Endodermal cell (in vitro differentiated cells): ENCODE measurements at regions not wholly inside any gene's neighbourhood (a gene's known extent, or its start where the extent isn't known, plus 50 kb on each side); places are given as distances from the start of the nearest gene placed in this dataset.
A peak's percentile ranks its signal among the peaks of the same experiment; 100 is the strongest.

Source experiments
- DNase-seq: peaks from one replicate; pipeline ENCODE4 v3.0.0-alpha.2; 2017
- H3K27ac ChIP-seq: 2 replicates; pipeline ENCODE4 v1.5.1; 2013; ENCODE audit warnings: mild to moderate bottlenecking, low read depth, low read length, moderate library complexity
- H3K27me3 ChIP-seq: 2 replicates; pipeline ENCODE4 v1.6.1; 2013; ENCODE audit warnings: mild to moderate bottlenecking, low read length, moderate library complexity; ENCODE audit not compliant: insufficient read depth, control insufficient read depth, poor library complexity, severe bottlenecking
- H3K36me3 ChIP-seq: 2 replicates; pipeline ENCODE4 v1.7.0; 2013; ENCODE audit warnings: mild to moderate bottlenecking, low read length, moderate library complexity; ENCODE audit not compliant: control insufficient read depth, insufficient read depth
- H3K4me1 ChIP-seq: one replicate; pipeline ENCODE4 v1.7.0; 2013; ENCODE audit warnings: low read length; ENCODE audit not compliant: control insufficient read depth, insufficient read depth
- H3K4me3 ChIP-seq: 2 replicates; pipeline ENCODE4 v1.5.1; 2013; ENCODE audit warnings: mild to moderate bottlenecking, low read length, moderate library complexity
- H3K9ac ChIP-seq: 2 replicates; pipeline ENCODE4 v1.6.1; 2013; ENCODE audit warnings: mild to moderate bottlenecking, low read length, moderate library complexity; ENCODE audit not compliant: poor library complexity, severe bottlenecking; ENCODE audit errors: extremely low read depth
- H3K9me3 ChIP-seq: 2 replicates; pipeline ENCODE4 v1.6.1; 2013; ENCODE audit warnings: mild to moderate bottlenecking, low read length, moderate library complexity; ENCODE audit not compliant: control insufficient read depth
- H3K27ac Mint-ChIP-seq: 2 replicates; pipeline ENCODE4 v1.8.0; 2020; ENCODE audit warnings: mixed read lengths
- H3K27me3 Mint-ChIP-seq: 2 replicates; pipeline ENCODE4 v1.8.0; 2021; ENCODE audit warnings: mild to moderate bottlenecking, mixed read lengths; ENCODE audit not compliant: insufficient read depth
- H3K36me3 Mint-ChIP-seq: 2 replicates; pipeline ENCODE4 v1.8.0; 2020; ENCODE audit warnings: low read depth, mixed read lengths
- H3K4me1 Mint-ChIP-seq: 2 replicates; pipeline ENCODE4 v1.8.0; 2020; ENCODE audit warnings: mixed read lengths
- H3K4me3 Mint-ChIP-seq: 2 replicates; pipeline ENCODE4 v1.8.0; 2020; ENCODE audit warnings: mild to moderate bottlenecking, moderate library complexity, mixed read lengths
- H3K9me3 Mint-ChIP-seq: 2 replicates; pipeline ENCODE4 v1.8.0; 2020; ENCODE audit warnings: mild to moderate bottlenecking, mixed read lengths
- WGBS, 2 experiments: methylation state at CpG; one replicate each; pipeline versions ENCODE4 v1.1.5 to v1.1.7; 2013; ENCODE audit warnings: missing lambda C conversion rate in 2 of 2, mixed read lengths in 1 of 2; ENCODE audit not compliant: insufficient coverage in 1 of 2, insufficient read length in 1 of 2; 5-methylcytosine and 5-hydroxymethylcytosine counted together
- TF ChIP-seq, protein P1 (sequence below): fragments of 200-600 bp; sonication (generic); conservative IDR thresholded peaks from 2 replicates; pipeline ENCODE4 v1.5.0; 2021; ENCODE audit warnings: antibody characterized with exemption, mild to moderate bottlenecking

DNA sequence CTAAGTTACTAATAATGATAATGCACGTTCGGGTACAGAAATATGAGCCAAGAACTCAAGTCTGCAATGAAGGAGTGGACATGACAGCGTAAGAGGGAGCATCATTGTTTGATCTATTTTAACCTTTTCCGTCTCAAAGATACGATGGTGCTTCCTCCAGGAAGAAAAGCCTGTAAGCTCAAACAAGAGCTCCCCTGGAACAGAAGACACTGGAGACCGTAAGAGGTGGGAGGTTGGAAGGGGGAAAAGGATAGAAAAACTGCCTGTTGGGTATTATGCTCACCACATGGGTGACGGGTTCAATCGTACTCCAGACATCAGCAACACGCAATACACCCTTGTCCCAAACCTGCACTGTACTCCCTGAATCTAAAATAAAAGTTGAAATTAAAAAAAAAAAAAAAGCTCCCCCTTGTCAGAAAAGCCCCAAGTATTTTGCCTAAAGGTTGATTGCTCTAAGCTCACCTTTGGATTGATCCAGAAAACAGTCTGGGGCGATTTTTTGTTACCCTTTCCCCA, 180.5 kb downstream of the TRIM27 start:
- H3K4me1 ChIP-seq, result no peaks in the 10 kb centered on the region
- H3K36me3 ChIP-seq, result no peaks in the 10 kb centered on the region
- Mint-ChIP-seq H3K4me1 (peaks cover 20% of the 10 kb centered on the region), H3K4me3 (peak overlapping the region; percentile 61), H3K27ac (no peak overlapping the region), H3K27me3 (peaks cover 72% of the 10 kb centered on the region), H3K9me3 (no peaks in the 10 kb centered on the region), H3K36me3 (no peaks in the 10 kb centered on the region)
- H3K27ac ChIP-seq, result no peak overlapping the region
- TF ChIP-seq, protein P1, sequence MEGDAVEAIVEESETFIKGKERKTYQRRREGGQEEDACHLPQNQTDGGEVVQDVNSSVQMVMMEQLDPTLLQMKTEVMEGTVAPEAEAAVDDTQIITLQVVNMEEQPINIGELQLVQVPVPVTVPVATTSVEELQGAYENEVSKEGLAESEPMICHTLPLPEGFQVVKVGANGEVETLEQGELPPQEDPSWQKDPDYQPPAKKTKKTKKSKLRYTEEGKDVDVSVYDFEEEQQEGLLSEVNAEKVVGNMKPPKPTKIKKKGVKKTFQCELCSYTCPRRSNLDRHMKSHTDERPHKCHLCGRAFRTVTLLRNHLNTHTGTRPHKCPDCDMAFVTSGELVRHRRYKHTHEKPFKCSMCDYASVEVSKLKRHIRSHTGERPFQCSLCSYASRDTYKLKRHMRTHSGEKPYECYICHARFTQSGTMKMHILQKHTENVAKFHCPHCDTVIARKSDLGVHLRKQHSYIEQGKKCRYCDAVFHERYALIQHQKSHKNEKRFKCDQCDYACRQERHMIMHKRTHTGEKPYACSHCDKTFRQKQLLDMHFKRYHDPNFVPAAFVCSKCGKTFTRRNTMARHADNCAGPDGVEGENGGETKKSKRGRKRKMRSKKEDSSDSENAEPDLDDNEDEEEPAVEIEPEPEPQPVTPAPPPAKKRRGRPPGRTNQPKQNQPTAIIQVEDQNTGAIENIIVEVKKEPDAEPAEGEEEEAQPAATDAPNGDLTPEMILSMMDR, result no peak
- peak overlapping the region; percentile 86 for H3K4me3 ChIP-seq
- no peaks in the 10 kb centered on the region for H3K9me3 ChIP-seq
- H3K27me3 ChIP-seq, result peaks cover 42% of the 10 kb centered on the region
- no peak for DNase-seq
- 23 to 24% methylated on average over 8 to 10 of the region's 10 CpGs for WGBS, 2 experiments
- no peak overlapping the region for H3K9ac ChIP-seq

DNA sequence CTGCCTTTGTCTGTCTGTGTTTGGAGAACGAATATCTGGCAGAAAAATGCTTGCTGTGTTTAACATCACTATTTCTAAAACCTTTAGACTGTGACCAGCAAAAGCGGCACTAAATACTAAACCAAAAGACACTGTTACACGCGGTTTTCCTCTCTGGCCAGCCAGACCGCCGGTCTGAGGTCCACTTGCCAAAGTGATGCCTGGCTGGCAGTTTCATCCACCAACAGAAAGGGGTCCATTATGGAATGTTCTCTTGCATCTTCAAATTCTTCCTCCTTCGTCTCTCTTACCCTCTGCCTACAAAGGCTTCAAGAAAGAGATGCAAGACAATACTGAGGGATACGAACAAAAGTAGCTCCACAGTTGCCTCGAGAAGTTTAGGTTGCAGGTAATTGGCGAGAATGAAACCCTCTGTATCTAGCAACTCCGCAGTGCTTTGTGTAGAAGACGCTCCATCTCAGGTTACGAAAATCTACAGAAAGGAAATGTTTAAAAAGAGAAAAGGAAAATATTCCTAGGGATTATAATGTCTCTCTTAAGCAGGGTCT, 176.6 kb downstream of the TRIM27 start:
- H3K9me3 ChIP-seq, result peaks cover 17% of the 10 kb centered on the region
- TF ChIP-seq, protein P1, result no peak
- H3K36me3 ChIP-seq, result no peaks in the 10 kb centered on the region
- H3K27ac ChIP-seq, result no peak overlapping the region
- H3K4me1 ChIP-seq, result no peaks in the 10 kb centered on the region
- WGBS, 2 experiments, result 15 to 24% methylated on average over 11 to 13 of the region's 13 CpGs
- no peak for DNase-seq
- Mint-ChIP-seq H3K9me3 (peaks cover 17% of the 10 kb centered on the region), H3K27ac (no peak overlapping the region), H3K4me3 (peak overlapping the region; percentile 53), H3K4me1 (peaks cover 21% of the 10 kb centered on the region), H3K36me3 (peaks cover 5% of the 10 kb centered on the region), H3K27me3 (peaks cover 61% of the 10 kb centered on the region)
- peaks cover 34% of the 10 kb centered on the region for H3K27me3 ChIP-seq
- H3K4me3 ChIP-seq, result peak overlapping the region; percentile 76
- H3K9ac ChIP-seq, result no peak overlapping the region

DNA sequence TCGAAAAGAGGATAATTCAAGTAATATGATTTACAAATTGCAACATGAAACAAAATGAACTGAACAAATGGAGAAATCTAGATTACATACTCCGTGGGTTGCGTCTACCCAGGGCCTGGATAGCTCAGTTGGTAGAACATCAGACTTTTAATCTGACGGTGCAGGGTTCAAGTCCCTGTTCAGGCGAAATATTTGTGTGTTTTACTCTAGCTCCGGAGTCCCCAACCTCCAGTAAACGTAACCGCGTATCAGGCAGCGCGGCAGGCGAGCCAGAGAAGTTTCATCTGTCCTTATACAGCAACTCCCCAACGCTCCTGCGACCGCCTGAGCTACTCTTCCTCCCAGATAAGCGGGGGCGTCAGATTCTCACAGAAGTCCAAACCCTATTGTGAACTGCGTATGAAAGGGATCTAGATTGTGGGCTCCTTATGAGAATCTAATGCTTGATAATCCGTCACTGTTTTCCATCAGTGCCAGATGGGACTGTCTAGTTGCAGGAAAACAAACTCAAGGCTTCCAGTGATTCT, 176.1 kb downstream of the TRIM27 start:
- peaks cover 21% of the 10 kb centered on the region for H3K4me1 Mint-ChIP-seq
- 3% methylated on average over 5 to 19 of the region's 19 CpGs for WGBS, 2 experiments
- peaks cover 59% of the 10 kb centered on the region for H3K27me3 Mint-ChIP-seq
- H3K4me3 ChIP-seq, result peak overlapping the region; percentile 76
- H3K9ac ChIP-seq, result no peak overlapping the region
- peak; percentile 94 for DNase-seq
- peaks cover 5% of the 10 kb centered on the region for H3K36me3 Mint-ChIP-seq
- H3K4me1 ChIP-seq, result no peaks in the 10 kb centered on the region
- H3K27me3 ChIP-seq, result peaks cover 34% of the 10 kb centered on the region
- peaks cover 17% of the 10 kb centered on the region for H3K9me3 Mint-ChIP-seq
- no peak overlapping the region for H3K27ac ChIP-seq
- H3K36me3 ChIP-seq, result no peaks in the 10 kb centered on the region
- H3K4me3 Mint-ChIP-seq, result peak overlapping the region; percentile 53
- peaks cover 17% of the 10 kb centered on the region for H3K9me3 ChIP-seq
- TF ChIP-seq, protein P1, result no peak
- no peak overlapping the region for H3K27ac Mint-ChIP-seq
